Neutrophil (primary cell): ENCODE measurements at regions not wholly inside any gene's neighbourhood (a gene's known extent, or its start where the extent isn't known, plus 50 kb on each side); places are given as distances from the start of the nearest gene placed in this dataset.

Experiments used
- H3K27ac ChIP-seq: fragments of 200-600 bp; sonication (generic); 2 replicates; pipeline ENCODE4 v1.5.1; 2016; ENCODE audit warnings: mild to moderate bottlenecking, moderate library complexity
- H3K27me3 ChIP-seq: fragments of 200-600 bp; sonication (generic); 2 replicates; pipeline ENCODE4 v1.6.0; 2016; ENCODE audit warnings: mild to moderate bottlenecking
- H3K36me3 ChIP-seq: fragments of 200-600 bp; sonication (generic); 2 replicates; pipeline ENCODE4 v1.5.1; 2017
- H3K4me1 ChIP-seq, 2 experiments: fragments of 200-600 bp in 1 of 2; sonication (generic) in 1 of 2; 1 replicate in 1 of 2; 2 replicates in 1 of 2; pipeline versions ENCODE4 v1.5.1 to v1.6.1; 2013 to 2016; ENCODE audit warnings: low read depth in 1 of 2, low read length in 1 of 2, mild to moderate bottlenecking in 1 of 2, moderate library complexity in 1 of 2; ENCODE audit not compliant: control insufficient read depth in 1 of 2, insufficient read depth in 1 of 2
- H3K4me3 ChIP-seq, 2 experiments: fragments of 200-600 bp in 1 of 2; sonication (generic) in 1 of 2; 1 replicate in 1 of 2; 2 replicates in 1 of 2; pipeline ENCODE4 v1.5.1; 2013 to 2016; ENCODE audit warnings: low read depth in 1 of 2, low read length in 1 of 2, mild to moderate bottlenecking in 1 of 2, moderate library complexity in 1 of 2
- H3K9me3 ChIP-seq: fragments of 200-600 bp; sonication (generic); 2 replicates; pipeline ENCODE4 v1.5.1; 2016
- CTCF ChIP-seq: fragments of 200-600 bp; sonication (generic); IDR thresholded peaks from 2 replicates; pipeline ENCODE4 v1.5.1; 2016; ENCODE audit warnings: antibody characterized with exemption

GRCh38 chr6:21514288-21514687 is 79.3 kb upstream of the SOX4 start:
- Histone ChIP-seq H3K9me3 (no peaks in the 10 kb centered on the region), H3K4me3 (no peak overlapping the region), H3K27me3 (no peaks in the 10 kb centered on the region), H3K4me1 (no peaks in the 10 kb centered on the region), H3K36me3 (no peaks in the 10 kb centered on the region), H3K27ac (no peak overlapping the region)
- TF ChIP-seq CTCF, result no peak

- Histone ChIP-seq H3K9me3 (no peaks in the 10 kb centered on the region), H3K36me3 (no peaks in the 10 kb centered on the region), H3K4me1 (no peaks in the 10 kb centered on the region), H3K27ac (no peak overlapping the region), H3K27me3 (no peaks in the 10 kb centered on the region), H3K4me3 (no peak overlapping the region)
- TF ChIP-seq CTCF, result no peak
Observed at GRCh38 chr6:21518317-21518716, 75.2 kb upstream of the SOX4 start.

- H3K9me3 ChIP-seq, result no peaks in the 10 kb centered on the region
- no peak overlapping the region for H3K27ac ChIP-seq
- H3K4me1 ChIP-seq, result no peaks in the 10 kb centered on the region
- no peak overlapping the region for H3K4me3 ChIP-seq
- no peaks in the 10 kb centered on the region for H3K27me3 ChIP-seq
- TF ChIP-seq CTCF, result no peak
- H3K36me3 ChIP-seq, result no peaks in the 10 kb centered on the region
Observed at GRCh38 chr6:21519642-21520041, 73.9 kb upstream of the SOX4 start.

- TF ChIP-seq CTCF, result no peak
- Histone ChIP-seq H3K4me3 (no peak overlapping the region), H3K27me3 (no peaks in the 10 kb centered on the region)
Observed at GRCh38 chr6:21521276-21521675, 72.3 kb upstream of the SOX4 start.

GRCh38 chr6:21522143-21522747 is 71.3 kb upstream of the SOX4 start:
- no peak overlapping the region for H3K4me3 ChIP-seq
- H3K4me1 ChIP-seq, result no peaks in the 10 kb centered on the region
- H3K9me3 ChIP-seq, result no peaks in the 10 kb centered on the region
- H3K36me3 ChIP-seq, result no peaks in the 10 kb centered on the region
- no peak for TF ChIP-seq CTCF
- no peaks in the 10 kb centered on the region for H3K27me3 ChIP-seq
- no peak overlapping the region for H3K27ac ChIP-seq

More at GRCh38 chr6:21521276-21521675, 72.3 kb upstream of the SOX4 start:
- Histone ChIP-seq H3K27ac (no peak overlapping the region), H3K36me3 (no peaks in the 10 kb centered on the region), H3K4me1 (no peaks in the 10 kb centered on the region), H3K9me3 (no peaks in the 10 kb centered on the region)
